ELF-1 (cell line): ENCODE measurements at regions not wholly inside any gene's neighbourhood (a gene's known extent, or its start where the extent isn't known, plus 50 kb on each side); places are given as distances from the start of the nearest gene placed in this dataset.
"Not testable (repeated sequence)": the region's sequence is repeated elsewhere in the genome, so short reads cannot be mapped to it uniquely, and the experiment has no call there.

Experiments used
- DNase-seq: peaks from one replicate; pipeline ENCODE4 v3.0.0-alpha.2; 2016; ENCODE audit warnings: low read depth, low spot score

GRCh38 chr3:191737742-191738141 is 276.8 kb downstream of the PYDC2 start:
- DNase-seq: no peak

GRCh38 chr3:191740712-191741111 is 279.7 kb downstream of the PYDC2 start:
- DNase-seq: no peak

GRCh38 chr3:191741847-191742350 is 280.9 kb downstream of the PYDC2 start:
- DNase-seq: not testable (repeated sequence)

GRCh38 chr3:191743283-191743682 is 282.3 kb downstream of the PYDC2 start:
- no peak for DNase-seq

GRCh38 chr3:191750618-191751017 is 289.7 kb downstream of the PYDC2 start:
- DNase-seq: no peak

- no peak for DNase-seq
Observed at GRCh38 chr3:191753196-191753595, 292.2 kb downstream of the PYDC2 start.

GRCh38 chr3:191761906-191762305 is 300.9 kb downstream of the PYDC2 start:
- no peak for DNase-seq

- peak; percentile 8 for DNase-seq
Observed at GRCh38 chr3:191762323-191762960, 301.5 kb downstream of the PYDC2 start.

- peak; percentile 18 for DNase-seq
Observed at GRCh38 chr3:191768421-191768820, 307.5 kb downstream of the PYDC2 start.

- no peak for DNase-seq
Observed at GRCh38 chr3:191770541-191770940, 309.6 kb downstream of the PYDC2 start.

GRCh38 chr3:191774485-191774884 is 313.5 kb downstream of the PYDC2 start:
- DNase-seq: peak; percentile 43

- no peak for DNase-seq
Observed at GRCh38 chr3:191775451-191776233, 314.7 kb downstream of the PYDC2 start.

GRCh38 chr3:191781044-191781443 is 320.1 kb downstream of the PYDC2 start:
- DNase-seq: no peak

- no peak for DNase-seq
Observed at GRCh38 chr3:191783024-191783423, 322.1 kb downstream of the PYDC2 start.

- DNase-seq: no peak
Observed at GRCh38 chr3:191790934-191791333, 330.0 kb downstream of the PYDC2 start.

GRCh38 chr3:191792580-191792979 is 331.6 kb downstream of the PYDC2 start:
- DNase-seq: no peak

GRCh38 chr3:191795196-191795595 is 334.2 kb downstream of the PYDC2 start:
- no peak for DNase-seq

- no peak for DNase-seq
Observed at GRCh38 chr3:191797271-191797670, 336.3 kb downstream of the PYDC2 start.

GRCh38 chr3:191802671-191803070 is 341.7 kb downstream of the PYDC2 start:
- no peak for DNase-seq

GRCh38 chr3:191804935-191805334 is 344.0 kb downstream of the PYDC2 start:
- DNase-seq: no peak

GRCh38 chr3:191808073-191808472 is 347.1 kb downstream of the PYDC2 start:
- DNase-seq: no peak

- peak; percentile 10 for DNase-seq
Observed at GRCh38 chr3:191809326-191809949, 348.5 kb downstream of the PYDC2 start.

GRCh38 chr3:191813245-191813644 is 352.3 kb downstream of the PYDC2 start:
- no peak for DNase-seq
